ENCODE measurements at regions not wholly inside any gene's neighbourhood (a gene's known extent, or its start where the extent isn't known, plus 50 kb on each side); places are given as distances from the start of the nearest gene placed in this dataset.

DNA sequence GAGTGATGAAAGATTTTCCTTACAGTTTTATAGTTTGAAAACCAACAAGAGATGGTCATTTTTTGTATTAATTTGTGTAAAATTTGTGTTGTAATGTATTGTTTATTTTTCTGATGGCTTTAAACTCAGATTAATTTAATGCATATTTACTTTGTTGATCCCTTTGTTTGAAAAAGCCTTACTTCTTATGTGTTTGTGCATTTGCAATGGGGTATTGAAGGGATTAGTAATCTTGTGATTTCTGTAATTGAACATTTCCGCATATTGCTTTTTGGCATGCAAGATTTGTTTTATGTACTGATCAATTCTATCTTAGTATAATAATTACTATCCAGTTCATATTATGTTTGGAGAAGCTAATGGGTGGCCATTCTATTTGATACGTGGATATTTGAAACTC is 98.4 kb upstream of the ROBO1 start:
- Mint-ChIP-seq H3K4me3 (no peak overlapping the region), H3K9me3 (peaks cover 0 to 45% (median 14%) of the 10 kb centered on the region in 7 donors), H3K36me3 (no peaks in the 10 kb centered on the region), H3K27me3 (no peaks in the 10 kb centered on the region), H3K4me1 (no peaks in the 10 kb centered on the region), H3K27ac (no peak overlapping the region)
- H3K4me1 ChIP-seq (ENCODE audit: control insufficient read depth, insufficient read depth, low read length, poor library complexity, severe bottlenecking): no peaks in the 10 kb centered on the region
- H3K27me3 ChIP-seq (ENCODE audit: control insufficient read depth, insufficient read depth, low read length): no peaks in the 10 kb centered on the region
- H3K9me3 ChIP-seq (ENCODE audit: control insufficient read depth in 2 of 2, low read length in 2 of 2): peaks cover 0 to 8% of the 10 kb centered on the region in 2 experiments
- no peak overlapping the region for H3K27ac ChIP-seq (ENCODE audit: insufficient read depth, low read length, poor library complexity, severe bottlenecking)
- no peak for DNase-seq
- no peak for ATAC-seq (ENCODE audit: low read depth in 2 of 2)
- no peak overlapping the region for H3K4me3 ChIP-seq (ENCODE audit: low read depth, low read length)
- H3K36me3 ChIP-seq (ENCODE audit: control insufficient read depth, insufficient read depth, low read length): no peaks in the 10 kb centered on the region

DNA sequence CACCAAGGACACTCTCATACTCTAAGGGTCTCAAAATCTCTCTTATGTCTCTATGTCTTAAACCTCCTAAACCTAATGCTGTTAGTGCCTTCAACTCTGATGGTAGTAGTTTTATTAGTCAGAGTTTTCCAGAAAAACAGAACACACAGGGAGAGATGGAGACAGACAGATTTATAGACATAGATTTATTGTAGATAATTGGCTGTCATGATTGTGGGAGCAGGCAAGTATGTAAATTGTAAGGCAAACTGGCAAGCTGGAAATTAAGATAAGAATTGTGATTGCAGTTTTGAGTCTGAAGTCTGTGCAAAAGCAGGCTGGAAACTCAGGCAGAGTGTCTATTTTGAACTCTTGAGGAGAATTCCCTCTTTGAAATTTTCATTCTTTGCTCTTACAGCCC is 96.3 kb upstream of the ROBO1 start:
- Histone ChIP-seq H3K9me3 (ENCODE audit: control insufficient read depth in 2 of 2, low read length in 2 of 2) (peaks cover 0 to 15% of the 10 kb centered on the region in 2 experiments), H3K4me3 (ENCODE audit: low read depth, low read length) (no peak overlapping the region), H3K36me3 (ENCODE audit: control insufficient read depth, insufficient read depth, low read length) (no peaks in the 10 kb centered on the region), H3K27me3 (ENCODE audit: control insufficient read depth, insufficient read depth, low read length) (no peaks in the 10 kb centered on the region), H3K4me1 (ENCODE audit: control insufficient read depth, insufficient read depth, low read length, poor library complexity, severe bottlenecking) (no peaks in the 10 kb centered on the region), H3K27ac (ENCODE audit: insufficient read depth, low read length, poor library complexity, severe bottlenecking) (no peak overlapping the region)
- Mint-ChIP-seq H3K27me3 (no peaks in the 10 kb centered on the region), H3K4me1 (no peaks in the 10 kb centered on the region), H3K9me3 (peaks cover 0 to 43% (median 11%) of the 10 kb centered on the region in 7 donors), H3K36me3 (no peaks in the 10 kb centered on the region), H3K27ac (no peak overlapping the region), H3K4me3 (no peak overlapping the region)
- DNase-seq: no peak
- ATAC-seq (ENCODE audit: low read depth in 2 of 2): no peak

- Mint-ChIP-seq H3K9me3 (peaks cover 3 to 17% (median 5%) of the 10 kb centered on the region in 7 donors), H3K27me3 (no peaks in the 10 kb centered on the region), H3K4me3 (no peak overlapping the region), H3K27ac (no peak overlapping the region), H3K4me1 (no peaks in the 10 kb centered on the region), H3K36me3 (no peaks in the 10 kb centered on the region)
- Histone ChIP-seq H3K27ac (ENCODE audit: insufficient read depth, low read length, poor library complexity, severe bottlenecking) (no peak overlapping the region), H3K36me3 (ENCODE audit: control insufficient read depth, insufficient read depth, low read length) (no peaks in the 10 kb centered on the region), H3K4me3 (ENCODE audit: low read depth, low read length) (no peak overlapping the region), H3K4me1 (ENCODE audit: control insufficient read depth, insufficient read depth, low read length, poor library complexity, severe bottlenecking) (no peaks in the 10 kb centered on the region), H3K9me3 (ENCODE audit: control insufficient read depth in 2 of 2, low read length in 2 of 2) (no peaks in the 10 kb centered on the region), H3K27me3 (ENCODE audit: control insufficient read depth, insufficient read depth, low read length) (no peaks in the 10 kb centered on the region)
- no peak for DNase-seq
- ATAC-seq (ENCODE audit: low read depth in 2 of 2): no peak
These were observed 81.1 kb upstream of the ROBO1 start for GRCh38 chr3:79848876-79849275.

DNA sequence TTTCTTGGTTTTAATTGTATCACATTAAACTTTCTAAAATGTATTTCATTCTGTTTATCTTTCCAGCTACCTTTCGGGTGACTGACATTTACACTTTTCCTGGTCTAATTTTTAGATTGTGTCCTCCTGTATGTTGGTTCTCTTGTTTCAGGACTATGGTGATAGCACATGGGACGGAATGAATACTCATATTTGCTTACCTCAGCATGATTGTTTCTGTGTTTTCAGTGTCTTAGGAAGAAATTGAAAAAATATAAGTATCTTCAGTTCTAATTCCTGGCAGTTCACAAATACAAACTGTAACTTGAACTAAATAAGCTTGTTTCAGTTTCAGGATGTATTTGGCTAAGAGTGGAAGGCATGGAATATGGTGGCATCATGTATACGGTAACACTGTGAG is 80.1 kb upstream of the ROBO1 start:
- Histone ChIP-seq H3K27ac (ENCODE audit: insufficient read depth, low read length, poor library complexity, severe bottlenecking) (no peak overlapping the region), H3K36me3 (ENCODE audit: control insufficient read depth, insufficient read depth, low read length) (no peaks in the 10 kb centered on the region)
- H3K9me3 Mint-ChIP-seq: peaks cover 3 to 17% (median 5%) of the 10 kb centered on the region in 7 donors

DNA sequence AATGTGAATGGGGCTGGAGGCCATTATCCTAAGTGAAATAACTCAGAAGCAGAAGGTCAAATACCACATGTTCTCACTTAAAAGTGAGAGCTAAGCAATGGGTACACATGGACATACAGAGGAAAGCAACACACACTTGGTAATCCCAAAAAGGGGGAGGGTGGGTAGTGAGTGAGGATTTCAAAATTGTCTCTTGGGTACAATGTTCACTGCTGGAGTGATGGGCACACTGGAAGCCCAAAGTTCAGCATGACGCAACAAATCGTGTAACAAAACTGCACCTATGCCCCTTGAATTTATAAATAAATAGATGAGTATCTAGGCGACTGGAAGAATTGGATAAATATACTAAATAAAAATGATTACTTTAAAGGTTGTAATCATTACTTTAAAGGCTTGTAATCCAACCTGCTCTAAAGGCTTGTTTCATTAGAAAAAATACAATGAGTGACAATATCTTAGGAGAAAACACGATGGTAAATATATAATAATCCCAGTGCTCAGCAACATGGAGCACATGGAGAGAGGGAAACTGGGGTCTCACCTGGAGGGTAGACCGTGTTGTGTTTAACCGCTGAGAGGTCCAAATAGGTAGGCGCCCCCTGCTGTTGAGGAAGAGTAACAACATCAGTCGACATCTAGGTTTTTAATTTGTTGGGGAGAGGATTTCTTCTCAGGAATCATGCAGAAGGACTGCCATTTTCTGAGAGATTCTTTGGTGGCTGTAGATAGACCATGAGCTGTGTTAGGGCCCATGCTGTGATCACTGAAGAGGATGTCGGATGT is 78.5 kb upstream of the ROBO1 start:
- Mint-ChIP-seq H3K4me1 (no peaks in the 10 kb centered on the region), H3K4me3 (peak overlapping the region in 1 of 4 donors; percentile 27), H3K27me3 (no peaks in the 10 kb centered on the region), H3K36me3 (no peaks in the 10 kb centered on the region), H3K9me3 (peaks cover 0 to 17% (median 5%) of the 10 kb centered on the region in 7 donors), H3K27ac (no peak overlapping the region)
- H3K36me3 ChIP-seq (ENCODE audit: control insufficient read depth, insufficient read depth, low read length): no peaks in the 10 kb centered on the region
- no peaks in the 10 kb centered on the region for H3K4me1 ChIP-seq (ENCODE audit: control insufficient read depth, insufficient read depth, low read length, poor library complexity, severe bottlenecking)
- ATAC-seq (ENCODE audit: low read depth in 2 of 2): no peak
- H3K9me3 ChIP-seq (ENCODE audit: control insufficient read depth in 2 of 2, low read length in 2 of 2): no peaks in the 10 kb centered on the region
- DNase-seq: no peak
- H3K4me3 ChIP-seq (ENCODE audit: low read depth, low read length): no peak overlapping the region
- no peak overlapping the region for H3K27ac ChIP-seq (ENCODE audit: insufficient read depth, low read length, poor library complexity, severe bottlenecking)
- H3K27me3 ChIP-seq (ENCODE audit: control insufficient read depth, insufficient read depth, low read length): no peaks in the 10 kb centered on the region

More for the DNA sequence above, 80.1 kb upstream of the ROBO1 start:
- no peaks in the 10 kb centered on the region for H3K4me1 Mint-ChIP-seq
- H3K4me3 ChIP-seq (ENCODE audit: low read depth, low read length): no peak overlapping the region
- DNase-seq: no peak
- no peaks in the 10 kb centered on the region for H3K36me3 Mint-ChIP-seq
- no peak overlapping the region for H3K27ac Mint-ChIP-seq
- no peaks in the 10 kb centered on the region for H3K4me1 ChIP-seq (ENCODE audit: control insufficient read depth, insufficient read depth, low read length, poor library complexity, severe bottlenecking)
- no peak overlapping the region for H3K4me3 Mint-ChIP-seq
- H3K27me3 ChIP-seq (ENCODE audit: control insufficient read depth, insufficient read depth, low read length): no peaks in the 10 kb centered on the region
- H3K9me3 ChIP-seq (ENCODE audit: control insufficient read depth in 2 of 2, low read length in 2 of 2): no peaks in the 10 kb centered on the region
- ATAC-seq (ENCODE audit: low read depth in 2 of 2): no peak
- H3K27me3 Mint-ChIP-seq: no peaks in the 10 kb centered on the region

DNA sequence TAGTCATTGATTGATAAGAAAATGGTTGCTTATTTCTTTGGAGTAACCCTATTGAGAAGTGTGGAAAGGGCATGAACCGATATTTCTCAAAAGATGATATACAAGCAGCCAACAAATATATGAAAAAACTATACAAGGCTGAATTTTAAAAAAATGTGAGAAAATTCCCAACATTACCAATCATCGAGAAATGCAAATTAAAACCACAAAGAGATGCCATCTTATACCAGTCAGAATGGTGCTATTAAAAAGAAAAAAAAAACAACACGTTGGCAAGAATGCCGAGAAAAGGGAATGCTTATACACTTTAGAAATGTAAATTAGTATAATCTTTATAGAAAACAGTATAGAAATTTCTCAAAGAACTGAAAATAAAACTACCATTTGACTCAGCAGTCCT is 77.7 kb upstream of the ROBO1 start:
- Histone ChIP-seq H3K4me1 (ENCODE audit: control insufficient read depth, insufficient read depth, low read length, poor library complexity, severe bottlenecking) (no peaks in the 10 kb centered on the region), H3K36me3 (ENCODE audit: control insufficient read depth, insufficient read depth, low read length) (no peaks in the 10 kb centered on the region), H3K27ac (ENCODE audit: insufficient read depth, low read length, poor library complexity, severe bottlenecking) (no peak overlapping the region), H3K27me3 (ENCODE audit: control insufficient read depth, insufficient read depth, low read length) (no peaks in the 10 kb centered on the region), H3K4me3 (ENCODE audit: low read depth, low read length) (no peak overlapping the region), H3K9me3 (ENCODE audit: control insufficient read depth in 2 of 2, low read length in 2 of 2) (no peaks in the 10 kb centered on the region)
- no peaks in the 10 kb centered on the region for H3K4me1 Mint-ChIP-seq
- no peaks in the 10 kb centered on the region for H3K36me3 Mint-ChIP-seq
- ATAC-seq (ENCODE audit: low read depth in 2 of 2) (no peak), DNase-seq (no peak)
- peaks cover 0 to 13% (median 2%) of the 10 kb centered on the region in 7 donors for H3K9me3 Mint-ChIP-seq
- H3K27me3 Mint-ChIP-seq: no peaks in the 10 kb centered on the region
- H3K4me3 Mint-ChIP-seq: no peak overlapping the region
- no peak overlapping the region for H3K27ac Mint-ChIP-seq

DNA sequence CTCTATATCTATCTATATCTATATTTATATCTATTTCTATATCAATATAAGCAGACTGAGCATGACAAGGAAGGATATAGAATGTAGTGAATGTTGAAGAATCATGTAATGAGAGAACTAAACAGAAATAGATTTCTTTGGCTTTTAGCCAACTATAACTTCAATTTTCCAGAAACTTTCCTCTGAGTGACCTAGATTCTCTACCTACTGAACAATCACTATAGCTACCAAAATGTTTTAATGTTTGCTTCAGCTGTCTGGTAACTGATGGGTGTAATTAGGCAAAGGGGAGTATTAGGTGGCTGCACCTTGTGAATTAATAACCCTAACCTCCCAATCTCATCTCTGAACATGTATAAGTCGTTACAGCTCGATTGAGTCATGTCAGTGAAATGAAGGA is 76.4 kb upstream of the ROBO1 start:
- H3K27me3 Mint-ChIP-seq: no peaks in the 10 kb centered on the region
- no peaks in the 10 kb centered on the region for H3K36me3 Mint-ChIP-seq
- DNase-seq (no peak), ATAC-seq (ENCODE audit: low read depth in 2 of 2) (no peak)
- no peak overlapping the region for H3K4me3 Mint-ChIP-seq
- Histone ChIP-seq H3K27me3 (ENCODE audit: control insufficient read depth, insufficient read depth, low read length) (no peaks in the 10 kb centered on the region), H3K9me3 (ENCODE audit: control insufficient read depth in 2 of 2, low read length in 2 of 2) (no peaks in the 10 kb centered on the region), H3K4me1 (ENCODE audit: control insufficient read depth, insufficient read depth, low read length, poor library complexity, severe bottlenecking) (no peaks in the 10 kb centered on the region), H3K27ac (ENCODE audit: insufficient read depth, low read length, poor library complexity, severe bottlenecking) (no peak overlapping the region), H3K4me3 (ENCODE audit: low read depth, low read length) (no peak overlapping the region), H3K36me3 (ENCODE audit: control insufficient read depth, insufficient read depth, low read length) (no peaks in the 10 kb centered on the region)
- peaks cover 0 to 16% (median 3%) of the 10 kb centered on the region in 7 donors for H3K9me3 Mint-ChIP-seq
- no peaks in the 10 kb centered on the region for H3K4me1 Mint-ChIP-seq
- no peak overlapping the region for H3K27ac Mint-ChIP-seq

DNA sequence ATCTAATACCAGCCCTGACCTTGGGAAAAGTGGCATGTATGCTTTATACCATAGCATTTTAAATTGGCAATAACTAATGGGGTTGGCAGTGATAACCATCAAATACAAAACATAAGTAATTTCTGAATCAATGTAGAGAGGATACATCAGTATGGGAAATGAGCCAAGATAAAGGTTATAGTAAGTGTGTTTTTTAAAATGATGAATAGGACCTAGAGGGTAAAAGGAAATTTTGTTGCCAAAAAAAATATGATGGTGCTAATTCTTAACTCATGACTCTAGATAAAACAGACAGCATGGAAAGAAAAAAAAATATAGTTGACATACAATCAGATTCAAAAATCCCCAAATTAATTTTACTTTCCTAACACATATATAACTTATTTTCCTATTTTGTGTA is 75.4 kb upstream of the ROBO1 start:
- H3K27me3 Mint-ChIP-seq: no peaks in the 10 kb centered on the region
- no peaks in the 10 kb centered on the region for H3K36me3 Mint-ChIP-seq
- ATAC-seq (ENCODE audit: low read depth in 2 of 2): no peak
- Histone ChIP-seq H3K4me1 (ENCODE audit: control insufficient read depth, insufficient read depth, low read length, poor library complexity, severe bottlenecking) (no peaks in the 10 kb centered on the region), H3K4me3 (ENCODE audit: low read depth, low read length) (no peak overlapping the region), H3K27me3 (ENCODE audit: control insufficient read depth, insufficient read depth, low read length) (no peaks in the 10 kb centered on the region), H3K36me3 (ENCODE audit: control insufficient read depth, insufficient read depth, low read length) (no peaks in the 10 kb centered on the region), H3K9me3 (ENCODE audit: control insufficient read depth in 2 of 2, low read length in 2 of 2) (no peaks in the 10 kb centered on the region), H3K27ac (ENCODE audit: insufficient read depth, low read length, poor library complexity, severe bottlenecking) (no peak overlapping the region)
- H3K4me3 Mint-ChIP-seq: no peak overlapping the region
- no peak overlapping the region for H3K27ac Mint-ChIP-seq
- H3K4me1 Mint-ChIP-seq: no peaks in the 10 kb centered on the region
- peaks cover 0 to 16% (median 3%) of the 10 kb centered on the region in 7 donors for H3K9me3 Mint-ChIP-seq
- DNase-seq: no peak
